Thyroid gland (tissue), 4 donors: ENCODE measurements at regions not wholly inside any gene's neighbourhood (a gene's known extent, or its start where the extent isn't known, plus 50 kb on each side); places are given as distances from the start of the nearest gene placed in this dataset.
"Not testable (repeated sequence)": the region's sequence is repeated elsewhere in the genome, so short reads cannot be mapped to it uniquely, and the experiment has no call there.

ENCODE experiments used
- DNase-seq, 2 donors: peaks; one replicate each; pipeline ENCODE4 v3.0.0-alpha.2; 2019
- H3K27ac ChIP-seq, 3 donors: fragments of 200-600 bp; sonication (generic); 1 replicate in 2 of 3; 2 replicates in 1 of 3; pipeline ENCODE4 v1.5.1; 2016 to 2019; ENCODE audit warnings: mild to moderate bottlenecking in 1 of 3, moderate library complexity in 1 of 3
- H3K27me3 ChIP-seq: fragments of 200-600 bp; sonication (generic); one replicate; pipeline ENCODE4 v1.5.1; 2019
- H3K36me3 ChIP-seq, 2 donors: fragments of 200-600 bp; sonication (generic); one replicate each; pipeline ENCODE4 v1.5.1; 2016 to 2019
- H3K4me1 ChIP-seq, 2 donors: fragments of 200-600 bp; sonication (generic); one replicate each; pipeline ENCODE4 v1.5.1; 2017 to 2019
- H3K4me3 ChIP-seq, 3 donors: fragments of 200-600 bp; sonication (generic); replicated peaks in 1 of 3; 1 replicate in 2 of 3; 2 replicates in 1 of 3; pipeline ENCODE4 v1.5.1; 2016; ENCODE audit warnings: mild to moderate bottlenecking in 1 of 3
- H3K9me3 ChIP-seq: fragments of 200-600 bp; sonication (generic); one replicate; pipeline ENCODE4 v1.5.1; 2017
- CTCF ChIP-seq, 6 experiments: fragments of 200-600 bp in 3 of 6; fragments of 450-650 bp in 3 of 6; sonication (generic) in 3 of 6; IDR thresholded peaks; one replicate each; pipeline ENCODE4 v1.5.1; 2016 to 2019; ENCODE audit warnings: antibody characterized with exemption in 6 of 6, mild to moderate bottlenecking in 2 of 6, inconsistent platforms in 1 of 6, moderate library complexity in 1 of 6
- POLR2A ChIP-seq, 2 donors: fragments of 450-650 bp; IDR thresholded peaks; one replicate each; pipeline ENCODE4 v1.6.1; 2017; ENCODE audit warnings: antibody characterized with exemption in 2 of 2, mild to moderate bottlenecking in 2 of 2, moderate library complexity in 1 of 2
- WGBS, 2 donors: methylation state at CpG; one replicate each; pipeline ENCODE4 v1.1.5; 2017; 5-methylcytosine and 5-hydroxymethylcytosine counted together
- intact Hi-C: fragments of 100-400 bp; cut with DNase I; formaldehyde crosslinking; loops from one replicate; pipeline ENCODE4 v1.15.1; 2023

- TF ChIP-seq CTCF (IDR thresholded peaks at IDR 0.05) (no peak), POLR2A (IDR thresholded peaks at IDR 0.05) (no peak)
- intact Hi-C loops = loop anchor here (10.0 kb wide), 1 partner anchor 166 kb away; no protein-coding TSS in a partner anchor
- no peak for DNase-seq
- WGBS, 2 donors = 74 to 83% methylated on average over 1 of the region's 1 CpG
- no peaks in the 10 kb centered on the region for H3K4me1 ChIP-seq
- no peaks in the 10 kb centered on the region for H3K9me3 ChIP-seq
- H3K36me3 ChIP-seq = no peaks in the 10 kb centered on the region
- H3K4me3 ChIP-seq = no peak overlapping the region
- H3K27ac ChIP-seq = no peak overlapping the region
- peaks cover 3% of the 10 kb centered on the region for H3K27me3 ChIP-seq
Measured at GRCh38 chr7:142628945-142629344, 120.3 kb upstream of the PRSS1 start.

GRCh38 chr7:142627223-142627622, 122.0 kb upstream of the PRSS1 start:
- H3K9me3 ChIP-seq, H3K27ac ChIP-seq, H3K4me3 ChIP-seq, H3K4me1 ChIP-seq, DNase-seq, H3K27me3 ChIP-seq, H3K36me3 ChIP-seq: not testable (repeated sequence)
- WGBS, 2 donors = 85 to 90% methylated on average over 11 of the region's 11 CpGs
- intact Hi-C loops = loop anchor here (10.0 kb wide), 1 partner anchor 168 kb away; no protein-coding TSS in a partner anchor

DNA sequence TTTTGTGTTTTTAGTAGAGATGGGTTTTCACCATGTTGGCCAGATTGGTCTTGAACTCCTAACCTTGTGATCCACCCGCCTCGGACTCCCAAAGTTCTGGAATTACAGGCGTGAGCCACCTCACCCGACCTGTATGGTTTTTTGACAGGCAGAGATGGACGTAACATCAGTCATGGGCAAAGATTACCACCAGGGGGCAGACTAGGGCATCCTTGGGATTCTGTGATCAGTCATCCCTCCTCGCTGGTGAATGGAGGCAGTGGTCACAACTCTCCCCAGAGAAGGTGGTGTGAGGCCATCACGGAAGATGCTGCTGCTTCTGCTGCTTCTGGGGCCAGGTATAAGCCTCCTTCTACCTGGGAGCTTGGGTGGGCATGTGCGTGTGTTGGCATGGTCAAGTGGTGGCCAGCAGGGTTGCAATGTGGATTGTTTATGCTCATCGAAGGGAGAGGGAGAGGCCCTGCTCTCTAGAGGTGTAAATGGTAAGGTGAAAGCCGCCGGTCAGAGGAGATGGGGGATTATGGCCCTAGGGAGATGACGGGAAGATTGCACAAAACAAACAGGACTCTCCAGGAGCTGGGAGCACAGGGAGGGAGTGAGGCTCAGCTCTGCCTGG, 122.7 kb upstream of the PRSS1 start:
- WGBS, 2 donors = 47 to 62% methylated on average over 10 to 11 of the region's 12 CpGs
- no peak overlapping the region for H3K4me3 ChIP-seq
- no peaks in the 10 kb centered on the region for H3K9me3 ChIP-seq
- TF ChIP-seq CTCF (IDR thresholded peaks at IDR 0.05) (peak in 5 of 6 experiments; percentile 17 to 68 (median 44)), POLR2A (IDR thresholded peaks at IDR 0.05) (no peak)
- no peaks in the 10 kb centered on the region for H3K27me3 ChIP-seq
- no peak overlapping the region for H3K27ac ChIP-seq
- DNase-seq = peak; percentile 56 to 63
- no peaks in the 10 kb centered on the region for H3K36me3 ChIP-seq
- no peaks in the 10 kb centered on the region for H3K4me1 ChIP-seq
- intact Hi-C loops = loop anchor here (10.0 kb wide), 1 partner anchor 168 kb away; no protein-coding TSS in a partner anchor

DNA sequence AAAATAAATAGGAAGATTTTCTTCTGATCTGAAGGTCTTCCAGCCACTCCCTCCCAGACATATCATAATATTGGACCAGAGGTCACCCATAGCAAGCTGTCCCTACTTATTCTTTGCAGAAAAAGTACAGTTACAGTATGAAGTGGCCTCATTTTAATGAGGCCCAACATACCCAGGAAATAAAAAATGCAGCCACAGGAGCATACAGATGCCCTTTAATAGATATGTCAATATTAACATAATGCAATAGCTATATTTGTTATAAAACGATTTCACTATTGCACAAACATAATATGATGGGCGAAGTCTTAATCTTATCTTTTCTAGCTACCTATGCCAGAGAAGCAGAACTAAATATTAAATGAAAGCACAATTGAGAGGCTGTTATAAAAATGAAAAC, 124.1 kb upstream of the PRSS1 start:
- not testable (repeated sequence) for H3K9me3 ChIP-seq, DNase-seq, H3K27me3 ChIP-seq, H3K27ac ChIP-seq, H3K36me3 ChIP-seq, H3K4me1 ChIP-seq, H3K4me3 ChIP-seq
- intact Hi-C loops = loop anchor here (10.0 kb wide), 1 partner anchor 170 kb away; no protein-coding TSS in a partner anchor
- 96 to 97% methylated on average over 2 of the region's 2 CpGs for WGBS, 2 donors

DNA sequence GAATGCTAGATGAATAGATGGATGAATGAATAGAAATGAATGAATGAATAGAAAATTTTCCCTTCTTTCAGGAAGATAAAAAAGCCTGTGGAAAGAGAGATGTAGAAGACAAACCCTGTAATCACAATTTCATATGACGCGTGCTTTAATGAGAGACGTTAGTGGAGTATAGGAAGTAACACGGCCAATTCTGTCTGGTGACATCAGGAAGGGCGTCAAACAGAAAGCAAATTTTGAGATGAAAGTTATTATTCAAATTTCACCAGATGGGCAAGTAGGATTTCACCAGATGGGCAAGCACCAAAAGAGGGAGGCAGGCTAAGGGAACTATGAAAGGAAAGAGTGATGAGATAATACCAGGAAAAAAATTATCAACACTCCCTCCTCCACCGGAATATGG, 128.9 kb upstream of the PRSS1 start:
- 75 to 85% methylated on average over 6 of the region's 6 CpGs for WGBS, 2 donors
- intact Hi-C loops = loop anchor here (10.0 kb wide), 1 partner anchor 174 kb away; no protein-coding TSS in a partner anchor

More for the DNA sequence above, 128.9 kb upstream of the PRSS1 start:
- Histone ChIP-seq H3K27ac (no peak overlapping the region), H3K27me3 (no peaks in the 10 kb centered on the region), H3K36me3 (no peaks in the 10 kb centered on the region), H3K9me3 (no peaks in the 10 kb centered on the region), H3K4me1 (no peaks in the 10 kb centered on the region), H3K4me3 (no peak overlapping the region)
- no peak for DNase-seq
- TF ChIP-seq CTCF (IDR thresholded peaks at IDR 0.05) (no peak), POLR2A (IDR thresholded peaks at IDR 0.05) (no peak)
